ENCODE measurements at regions not wholly inside any gene's neighbourhood (a gene's known extent, or its start where the extent isn't known, plus 50 kb on each side); places are given as distances from the start of the nearest gene placed in this dataset.

- TF ChIP-seq CTCF (IDR thresholded peaks at IDR 0.05) = no peak
- TF ChIP-seq POLR2A (IDR thresholded peaks at IDR 0.05) = no peak
- TF ChIP-seq POLR2AphosphoS5 (IDR thresholded peaks at IDR 0.05; ENCODE audit: insufficient read depth in 1 of 2, low read depth in 1 of 2) = no peak
Observed at GRCh38 chr2:163953390-163953907, 217.6 kb upstream of the FIGN start.

All from vagina (tissue), 2 donors.